Osteoblast (primary cell): ENCODE measurements at regions not wholly inside any gene's neighbourhood (a gene's known extent, or its start where the extent isn't known, plus 50 kb on each side); places are given as distances from the start of the nearest gene placed in this dataset.

ENCODE experiments used
- DNase-seq: peaks from one replicate; pipeline ENCODE4 v3.0.0; 2011; ENCODE audit warnings: low spot score, mixed read lengths; ENCODE audit not compliant: insufficient read length; ENCODE audit errors: missing footprints
- H2AFZ ChIP-seq: 2 replicates; pipeline ENCODE4 v1.6.0; 2011; ENCODE audit warnings: mild to moderate bottlenecking, low read length
- H3K27ac ChIP-seq: 2 replicates; pipeline ENCODE4 v1.5.1; 2011; ENCODE audit warnings: mild to moderate bottlenecking, low read depth, low read length, moderate library complexity
- H3K27me3 ChIP-seq: 2 replicates; pipeline ENCODE4 v1.6.0; 2012; ENCODE audit warnings: mild to moderate bottlenecking, control low read depth, inconsistent platforms, low read length, moderate library complexity; ENCODE audit not compliant: insufficient read depth
- H3K36me3 ChIP-seq: 2 replicates; pipeline ENCODE4 v1.5.1; 2011; ENCODE audit warnings: mild to moderate bottlenecking, low read length, control low read depth, moderate library complexity; ENCODE audit not compliant: insufficient read depth
- H3K4me1 ChIP-seq: 2 replicates; pipeline ENCODE4 v1.5.1; 2011; ENCODE audit warnings: mild to moderate bottlenecking, low read length, control low read depth, moderate library complexity; ENCODE audit not compliant: insufficient read depth
- H3K4me2 ChIP-seq: 2 replicates; pipeline ENCODE4 v1.6.0; 2011; ENCODE audit warnings: mild to moderate bottlenecking, low read length; ENCODE audit not compliant: insufficient read depth
- H3K4me3 ChIP-seq: fragments of 200-600 bp; sonication (generic); 3 replicates; pipeline ENCODE4 v1.5.1; 2012; ENCODE audit warnings: mild to moderate bottlenecking, low read length, inconsistent platforms; ENCODE audit not compliant: insufficient read depth
- H3K79me2 ChIP-seq: 2 replicates; pipeline ENCODE4 v1.6.0; 2012; ENCODE audit warnings: mild to moderate bottlenecking, low read length, control low read depth, inconsistent platforms; ENCODE audit not compliant: insufficient read depth
- H3K9me3 ChIP-seq: 2 replicates; pipeline ENCODE4 v1.5.1; 2011; ENCODE audit warnings: low read depth, low read length, control low read depth
- H4K20me1 ChIP-seq: 2 replicates; pipeline ENCODE4 v1.6.0; 2012; ENCODE audit warnings: mild to moderate bottlenecking, low read length, control low read depth; ENCODE audit not compliant: insufficient read depth
- TF ChIP-seq, protein P1 (sequence below): IDR thresholded peaks from 2 replicates; pipeline ENCODE4 v1.5.1; 2011; ENCODE audit warnings: mild to moderate bottlenecking, low read depth, low read length, moderate library complexity; ENCODE audit errors: extremely low read depth

- TF ChIP-seq, protein P1, sequence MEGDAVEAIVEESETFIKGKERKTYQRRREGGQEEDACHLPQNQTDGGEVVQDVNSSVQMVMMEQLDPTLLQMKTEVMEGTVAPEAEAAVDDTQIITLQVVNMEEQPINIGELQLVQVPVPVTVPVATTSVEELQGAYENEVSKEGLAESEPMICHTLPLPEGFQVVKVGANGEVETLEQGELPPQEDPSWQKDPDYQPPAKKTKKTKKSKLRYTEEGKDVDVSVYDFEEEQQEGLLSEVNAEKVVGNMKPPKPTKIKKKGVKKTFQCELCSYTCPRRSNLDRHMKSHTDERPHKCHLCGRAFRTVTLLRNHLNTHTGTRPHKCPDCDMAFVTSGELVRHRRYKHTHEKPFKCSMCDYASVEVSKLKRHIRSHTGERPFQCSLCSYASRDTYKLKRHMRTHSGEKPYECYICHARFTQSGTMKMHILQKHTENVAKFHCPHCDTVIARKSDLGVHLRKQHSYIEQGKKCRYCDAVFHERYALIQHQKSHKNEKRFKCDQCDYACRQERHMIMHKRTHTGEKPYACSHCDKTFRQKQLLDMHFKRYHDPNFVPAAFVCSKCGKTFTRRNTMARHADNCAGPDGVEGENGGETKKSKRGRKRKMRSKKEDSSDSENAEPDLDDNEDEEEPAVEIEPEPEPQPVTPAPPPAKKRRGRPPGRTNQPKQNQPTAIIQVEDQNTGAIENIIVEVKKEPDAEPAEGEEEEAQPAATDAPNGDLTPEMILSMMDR: no peak
- no peak overlapping the region for H3K27ac ChIP-seq
- no peaks in the 10 kb centered on the region for H3K9me3 ChIP-seq
- H3K4me1 ChIP-seq: no peaks in the 10 kb centered on the region
- no peak overlapping the region for H2AFZ ChIP-seq
- H3K4me2 ChIP-seq: no peak overlapping the region
- no peaks in the 10 kb centered on the region for H3K79me2 ChIP-seq
- H3K36me3 ChIP-seq: no peaks in the 10 kb centered on the region
- DNase-seq: no peak
- H3K27me3 ChIP-seq: no peaks in the 10 kb centered on the region
- H3K4me3 ChIP-seq: no peak overlapping the region
- no peaks in the 10 kb centered on the region for H4K20me1 ChIP-seq
These were observed 288.6 kb downstream of the NEBL start for GRCh38 chr10:20608503-20608902.

DNA sequence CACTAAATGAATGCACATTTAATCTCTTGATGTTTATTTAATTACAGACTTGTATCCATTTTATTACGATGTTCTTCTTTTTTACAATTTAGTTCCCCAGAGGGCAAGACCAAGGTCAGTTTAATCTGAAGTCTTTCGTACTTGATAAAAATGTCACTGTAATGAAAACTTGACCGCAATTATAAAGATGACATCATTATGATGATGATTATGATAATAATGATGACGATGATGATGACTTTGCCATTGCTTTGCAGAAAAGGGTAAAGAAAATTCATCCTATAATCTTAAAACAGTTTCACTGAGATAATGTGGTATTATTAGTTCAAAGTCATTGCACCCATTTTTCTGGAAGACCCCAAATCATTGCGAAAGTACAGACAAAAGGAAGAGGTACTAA lies 290.1 kb downstream of the NEBL start:
- Histone ChIP-seq H3K27ac (no peak overlapping the region), H2AFZ (no peak overlapping the region), H3K4me2 (no peak overlapping the region), H3K4me1 (no peaks in the 10 kb centered on the region), H3K27me3 (no peaks in the 10 kb centered on the region), H3K4me3 (no peak overlapping the region), H3K79me2 (no peaks in the 10 kb centered on the region), H3K36me3 (no peaks in the 10 kb centered on the region), H3K9me3 (no peaks in the 10 kb centered on the region), H4K20me1 (no peaks in the 10 kb centered on the region)
- DNase-seq: no peak
- TF ChIP-seq, protein P1: no peak

- peaks cover 2% of the 10 kb centered on the region for H3K4me1 ChIP-seq
- H3K9me3 ChIP-seq: no peaks in the 10 kb centered on the region
- no peak overlapping the region for H2AFZ ChIP-seq
- no peaks in the 10 kb centered on the region for H4K20me1 ChIP-seq
- no peak overlapping the region for H3K4me2 ChIP-seq
- H3K27ac ChIP-seq: no peak overlapping the region
- no peak for DNase-seq
- H3K36me3 ChIP-seq: no peaks in the 10 kb centered on the region
- TF ChIP-seq, protein P1: no peak
- no peak overlapping the region for H3K4me3 ChIP-seq
- H3K27me3 ChIP-seq: no peaks in the 10 kb centered on the region
- H3K79me2 ChIP-seq: no peaks in the 10 kb centered on the region
These were observed 295.1 kb downstream of the NEBL start for GRCh38 chr10:20601941-20602461.

GRCh38 chr10:20598590-20598989 lies 298.5 kb downstream of the NEBL start:
- DNase-seq: peak; percentile 45
- no peak overlapping the region for H3K27ac ChIP-seq
- no peak overlapping the region for H2AFZ ChIP-seq

More at GRCh38 chr10:20598590-20598989, 298.5 kb downstream of the NEBL start:
- H3K27me3 ChIP-seq: no peaks in the 10 kb centered on the region
- no peaks in the 10 kb centered on the region for H3K79me2 ChIP-seq
- TF ChIP-seq, protein P1: no peak
- no peak overlapping the region for H3K4me3 ChIP-seq
- H3K9me3 ChIP-seq: no peaks in the 10 kb centered on the region
- H3K4me2 ChIP-seq: no peak overlapping the region
- H4K20me1 ChIP-seq: no peaks in the 10 kb centered on the region
- peaks cover 2% of the 10 kb centered on the region for H3K4me1 ChIP-seq
- no peaks in the 10 kb centered on the region for H3K36me3 ChIP-seq
